ENCODE measurements at regions not wholly inside any gene's neighbourhood (a gene's known extent, or its start where the extent isn't known, plus 50 kb on each side); places are given as distances from the start of the nearest gene placed in this dataset.

DNA sequence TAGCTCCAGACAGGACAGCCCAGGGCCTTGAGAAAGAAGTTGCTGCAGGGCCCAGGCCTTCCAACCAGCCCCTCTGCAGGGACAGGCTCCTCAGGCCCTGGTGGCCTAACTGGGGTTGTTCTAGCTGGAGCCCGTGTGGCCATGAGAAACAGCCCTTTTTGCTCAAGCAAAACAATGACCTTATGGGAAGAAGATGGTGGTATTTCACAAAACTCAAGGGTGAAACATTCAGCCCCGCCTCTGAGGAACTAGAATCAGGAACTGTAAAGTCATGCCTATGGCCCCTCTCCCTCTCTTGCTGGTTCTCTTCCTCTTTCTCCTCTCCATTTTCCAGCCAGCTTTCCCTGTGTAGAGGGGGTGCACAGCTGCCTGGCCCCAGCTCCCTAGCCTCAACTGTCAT lies 273.3 kb downstream of the RPLP1 start:
- TF ChIP-seq, protein P1, sequence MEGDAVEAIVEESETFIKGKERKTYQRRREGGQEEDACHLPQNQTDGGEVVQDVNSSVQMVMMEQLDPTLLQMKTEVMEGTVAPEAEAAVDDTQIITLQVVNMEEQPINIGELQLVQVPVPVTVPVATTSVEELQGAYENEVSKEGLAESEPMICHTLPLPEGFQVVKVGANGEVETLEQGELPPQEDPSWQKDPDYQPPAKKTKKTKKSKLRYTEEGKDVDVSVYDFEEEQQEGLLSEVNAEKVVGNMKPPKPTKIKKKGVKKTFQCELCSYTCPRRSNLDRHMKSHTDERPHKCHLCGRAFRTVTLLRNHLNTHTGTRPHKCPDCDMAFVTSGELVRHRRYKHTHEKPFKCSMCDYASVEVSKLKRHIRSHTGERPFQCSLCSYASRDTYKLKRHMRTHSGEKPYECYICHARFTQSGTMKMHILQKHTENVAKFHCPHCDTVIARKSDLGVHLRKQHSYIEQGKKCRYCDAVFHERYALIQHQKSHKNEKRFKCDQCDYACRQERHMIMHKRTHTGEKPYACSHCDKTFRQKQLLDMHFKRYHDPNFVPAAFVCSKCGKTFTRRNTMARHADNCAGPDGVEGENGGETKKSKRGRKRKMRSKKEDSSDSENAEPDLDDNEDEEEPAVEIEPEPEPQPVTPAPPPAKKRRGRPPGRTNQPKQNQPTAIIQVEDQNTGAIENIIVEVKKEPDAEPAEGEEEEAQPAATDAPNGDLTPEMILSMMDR (conservative IDR thresholded peaks at IDR 0.05; ENCODE audit: low read length) = no peak
- TF ChIP-seq EZH2phosphoT487 (IDR thresholded peaks at IDR 0.05; ENCODE audit: borderline replicate concordance) = no peak

All from Loucy (cell line).